Keratinocyte (primary cell): ENCODE measurements at regions not wholly inside any gene's neighbourhood (a gene's known extent, or its start where the extent isn't known, plus 50 kb on each side); places are given as distances from the start of the nearest gene placed in this dataset.

ENCODE experiments used
- CTCF ChIP-seq, 3 experiments: IDR thresholded peaks in 1 of 3; conservative IDR thresholded peaks in 1 of 3; optimal IDR thresholded peaks in 1 of 3; 2 replicates in 2 of 3; 3 replicates in 1 of 3; pipeline versions ENCODE3 to v1.5.1; 2011; ENCODE audit warnings: low read length in 3 of 3, mild to moderate bottlenecking in 3 of 3, moderate library complexity in 2 of 3, control low read depth in 1 of 3, inconsistent platforms in 1 of 3; ENCODE audit not compliant: insufficient read depth in 2 of 3; ENCODE audit errors: extremely low read depth in 1 of 3
- EZH2 ChIP-seq: IDR thresholded peaks from one replicate; pipeline ENCODE4 v1.6.1; 2012; ENCODE audit warnings: inconsistent platforms, mild to moderate bottlenecking, low read length, moderate library complexity

DNA sequence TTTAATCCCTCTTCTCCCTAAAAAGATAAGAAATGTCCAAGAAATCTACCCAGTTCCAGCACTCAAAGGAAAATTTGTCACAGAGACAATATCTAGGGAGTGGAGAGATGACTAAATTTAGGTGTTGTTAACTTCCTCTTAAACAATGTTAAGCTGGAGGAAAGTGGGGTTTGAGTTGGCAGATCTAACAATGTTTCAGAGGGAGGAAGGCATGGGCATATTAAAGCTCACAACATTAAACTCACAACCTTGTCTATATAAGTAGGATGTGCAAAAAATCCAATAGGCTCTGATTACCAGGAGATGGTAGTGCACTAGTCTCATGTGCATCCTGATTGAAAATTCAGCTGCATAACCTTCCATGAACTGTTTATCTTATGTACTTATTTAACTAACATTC is 190.1 kb downstream of the BARHL2 start:
- TF ChIP-seq CTCF (optimal IDR thresholded peaks at IDR 0.05 in 1 of 3, IDR thresholded peaks at IDR 0.05 in 1 of 3, conservative IDR thresholded peaks at IDR 0.05 in 1 of 3; ENCODE audit: extremely low read depth in 1 of 3, insufficient read depth in 2 of 3, low read length in 3 of 3) (no peak), EZH2 (no peak)
